HFFc6 (cell line): ENCODE measurements at regions not wholly inside any gene's neighbourhood (a gene's known extent, or its start where the extent isn't known, plus 50 kb on each side); places are given as distances from the start of the nearest gene placed in this dataset.

Source experiments
- DNase-seq: peaks from one replicate; pipeline ENCODE4 v3.0.0-alpha.2; 2018
- H3K27ac Mint-ChIP-seq: 2 replicates; pipeline ENCODE4 v1.8.0; 2020; ENCODE audit warnings: mild to moderate bottlenecking, mixed read lengths
- H3K27me3 Mint-ChIP-seq: 2 replicates; pipeline ENCODE4 v1.8.0; 2021; ENCODE audit warnings: mild to moderate bottlenecking, moderate library complexity, mixed read lengths; ENCODE audit not compliant: insufficient read depth
- H3K36me3 Mint-ChIP-seq: 2 replicates; pipeline ENCODE4 v1.8.0; 2021; ENCODE audit warnings: low read depth, mixed read lengths
- H3K4me1 Mint-ChIP-seq: 2 replicates; pipeline ENCODE4 v1.8.0; 2020; ENCODE audit warnings: low read depth, mixed read lengths
- H3K4me3 Mint-ChIP-seq: 2 replicates; pipeline ENCODE4 v1.8.0; 2020; ENCODE audit warnings: mild to moderate bottlenecking, moderate library complexity, mixed read lengths
- H3K9me3 Mint-ChIP-seq: 2 replicates; pipeline ENCODE4 v1.8.0; 2020; ENCODE audit warnings: mild to moderate bottlenecking, mixed read lengths
- CTCF ChIP-seq: fragments of 200-600 bp; sonication (generic); IDR thresholded peaks from 2 replicates; pipeline ENCODE4 v1.5.0; 2021; ENCODE audit warnings: antibody characterized with exemption, mild to moderate bottlenecking

- no peak for DNase-seq
- H3K4me1 Mint-ChIP-seq, result no peaks in the 10 kb centered on the region
- no peaks in the 10 kb centered on the region for H3K9me3 Mint-ChIP-seq
- H3K27ac Mint-ChIP-seq, result no peak overlapping the region
- no peaks in the 10 kb centered on the region for H3K36me3 Mint-ChIP-seq
- H3K27me3 Mint-ChIP-seq, result peaks cover 25% of the 10 kb centered on the region
- no peak for TF ChIP-seq CTCF
- no peak overlapping the region for H3K4me3 Mint-ChIP-seq
These were observed 438.3 kb downstream of the RPS24 start for GRCh38 chr10:78471723-78472550.

DNA sequence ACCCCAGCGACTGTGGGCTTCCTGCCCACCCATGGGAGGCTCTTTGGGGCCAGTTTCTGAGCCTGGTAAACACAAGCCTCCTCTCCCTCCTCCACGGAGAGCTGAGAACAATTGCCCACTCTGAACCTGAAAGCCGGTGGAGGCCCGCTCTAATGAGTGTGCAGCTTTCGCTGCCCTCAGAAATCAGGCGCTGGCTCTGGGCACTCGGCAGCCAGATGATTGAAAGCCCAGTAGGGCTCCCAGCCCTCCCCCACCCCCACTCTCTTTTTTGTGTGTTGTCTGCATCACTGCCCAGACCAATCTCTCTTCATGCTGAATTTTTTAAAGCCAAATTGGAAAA is 438.9 kb downstream of the RPS24 start:
- Mint-ChIP-seq H3K27ac (no peak overlapping the region), H3K4me1 (no peaks in the 10 kb centered on the region), H3K9me3 (no peaks in the 10 kb centered on the region), H3K27me3 (peaks cover 30% of the 10 kb centered on the region), H3K36me3 (no peaks in the 10 kb centered on the region), H3K4me3 (no peak overlapping the region)
- no peak for TF ChIP-seq CTCF
- no peak for DNase-seq

DNA sequence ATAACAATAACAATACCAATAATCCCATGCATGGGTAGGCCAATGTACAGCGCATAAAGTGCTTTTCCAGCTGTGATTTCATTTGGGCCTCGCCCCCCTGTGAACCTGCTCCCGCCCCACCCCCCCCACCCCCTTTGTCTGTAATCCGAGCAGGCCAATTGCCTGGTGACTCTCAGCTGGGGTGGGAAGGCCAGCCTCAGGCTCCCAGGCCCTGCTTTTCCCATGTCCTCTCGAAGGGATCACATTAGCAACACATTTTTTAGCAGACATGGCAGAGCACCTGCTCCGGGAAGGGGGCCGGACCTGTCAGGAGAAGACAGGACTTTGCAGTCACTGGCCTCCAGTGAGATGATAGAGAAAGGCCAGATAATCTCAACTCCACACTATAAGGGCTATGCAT is 439.3 kb downstream of the RPS24 start:
- no peaks in the 10 kb centered on the region for H3K4me1 Mint-ChIP-seq
- H3K9me3 Mint-ChIP-seq, result no peaks in the 10 kb centered on the region
- peaks cover 30% of the 10 kb centered on the region for H3K27me3 Mint-ChIP-seq
- H3K4me3 Mint-ChIP-seq, result no peak overlapping the region
- no peak for TF ChIP-seq CTCF
- H3K36me3 Mint-ChIP-seq, result no peaks in the 10 kb centered on the region
- DNase-seq, result no peak
- H3K27ac Mint-ChIP-seq, result no peak overlapping the region

DNA sequence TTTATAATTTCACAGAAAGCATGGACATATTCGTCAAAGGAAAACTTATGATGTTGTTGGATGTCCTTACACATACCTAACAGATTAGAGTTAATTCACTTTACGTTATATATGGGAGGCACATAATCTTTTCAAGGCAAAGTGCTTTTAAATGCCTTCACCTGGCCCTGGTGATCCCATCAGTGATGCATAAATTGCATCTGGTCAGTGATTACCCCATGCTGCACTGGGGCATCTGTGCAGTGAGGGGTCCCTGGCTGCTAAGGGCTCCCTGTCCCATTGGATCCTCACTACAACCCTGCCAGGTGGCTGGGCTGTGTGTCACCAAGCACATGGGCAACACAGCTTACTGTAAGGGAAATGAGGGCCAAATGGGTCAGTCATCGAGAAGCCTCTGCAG is 441.1 kb downstream of the RPS24 start:
- H3K4me1 Mint-ChIP-seq, result no peaks in the 10 kb centered on the region
- no peak for TF ChIP-seq CTCF

DNA sequence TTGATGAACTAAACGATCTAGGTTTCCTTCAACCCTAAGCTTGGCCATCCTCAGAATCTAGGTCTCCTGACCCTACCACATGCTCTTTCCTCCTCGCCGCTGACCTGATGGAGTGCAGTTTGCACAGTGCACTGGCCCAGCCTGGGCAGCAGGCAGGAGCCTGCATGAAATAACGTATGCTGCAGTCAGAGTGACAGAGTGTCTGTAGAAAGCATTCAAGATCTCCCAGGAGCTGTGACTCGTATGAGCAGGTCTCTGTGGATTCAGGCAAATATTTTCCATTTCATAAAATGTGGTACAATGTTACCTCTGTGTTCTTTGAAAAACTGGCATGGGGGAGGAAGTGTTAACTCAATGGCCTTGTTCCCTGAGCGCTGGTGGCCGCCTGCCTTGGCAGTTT is 441.8 kb downstream of the RPS24 start:
- Mint-ChIP-seq H3K4me1 (no peaks in the 10 kb centered on the region), H3K27ac (no peak overlapping the region), H3K27me3 (peaks cover 33% of the 10 kb centered on the region), H3K9me3 (no peaks in the 10 kb centered on the region), H3K4me3 (no peak overlapping the region), H3K36me3 (no peaks in the 10 kb centered on the region)
- DNase-seq, result no peak
- no peak for TF ChIP-seq CTCF

More for the DNA sequence above, 441.1 kb downstream of the RPS24 start:
- Mint-ChIP-seq H3K9me3 (no peaks in the 10 kb centered on the region), H3K27ac (no peak overlapping the region), H3K27me3 (peaks cover 33% of the 10 kb centered on the region), H3K36me3 (no peaks in the 10 kb centered on the region), H3K4me3 (no peak overlapping the region)
- no peak for DNase-seq

DNA sequence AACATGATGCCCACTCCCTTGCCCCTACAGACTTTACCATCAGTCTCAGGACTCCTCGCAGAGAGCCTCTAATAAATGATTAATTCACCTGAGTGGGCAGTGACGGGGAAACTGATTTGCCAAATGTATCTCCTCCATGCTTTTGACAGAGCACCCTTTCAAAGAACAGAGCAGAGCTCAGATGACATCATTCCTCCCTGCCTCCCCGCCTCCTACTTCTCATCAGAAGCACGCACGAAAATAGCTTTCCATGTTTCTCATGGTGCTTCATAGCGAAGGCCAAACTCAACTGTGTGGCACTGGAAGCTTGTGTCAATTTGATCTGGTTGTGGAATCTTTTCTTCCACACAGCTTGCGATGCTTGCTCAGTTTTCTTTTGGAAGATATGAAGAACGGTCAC is 442.5 kb downstream of the RPS24 start:
- DNase-seq, result no peak
- H3K27me3 Mint-ChIP-seq, result peaks cover 36% of the 10 kb centered on the region
- no peaks in the 10 kb centered on the region for H3K9me3 Mint-ChIP-seq
- H3K27ac Mint-ChIP-seq, result no peak overlapping the region
- no peak overlapping the region for H3K4me3 Mint-ChIP-seq
- H3K36me3 Mint-ChIP-seq, result no peaks in the 10 kb centered on the region
- H3K4me1 Mint-ChIP-seq, result no peaks in the 10 kb centered on the region
- no peak for TF ChIP-seq CTCF
